Activated T-cell treated with anti-CD3 and anti-CD28 coated beads, Interleukin-2, amount 50 U/mL, for 1 hour (primary cell): ENCODE measurements at regions not wholly inside any gene's neighbourhood (a gene's known extent, or its start where the extent isn't known, plus 50 kb on each side); places are given as distances from the start of the nearest gene placed in this dataset.

ENCODE experiments used
- DNase-seq: peaks from one replicate; pipeline ENCODE4 v3.0.0-alpha.2; 2020

GRCh38 chr14:75372260-75372659 is 55.6 kb upstream of the JDP2 start:
- no peak for DNase-seq

DNA sequence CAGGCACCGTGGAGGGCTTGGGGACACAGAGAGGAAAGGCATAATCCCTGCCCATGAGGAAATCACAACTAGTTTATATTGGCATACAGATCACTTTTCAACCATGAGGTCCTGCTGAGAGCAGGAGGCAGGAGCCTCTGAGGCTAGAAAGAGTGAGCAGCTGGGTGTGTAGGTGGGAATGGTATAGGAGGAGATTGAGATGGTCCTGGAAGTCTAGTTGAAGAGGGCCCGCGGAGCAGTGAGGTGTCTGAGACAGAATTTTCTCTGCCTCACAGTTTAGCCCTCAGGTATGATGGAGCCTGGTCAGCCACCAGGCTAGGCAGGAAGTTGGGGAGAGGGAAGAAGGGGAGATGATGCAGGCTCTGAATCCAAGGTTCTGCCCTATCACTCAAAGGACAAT is 54.7 kb upstream of the JDP2 start:
- DNase-seq = no peak

DNA sequence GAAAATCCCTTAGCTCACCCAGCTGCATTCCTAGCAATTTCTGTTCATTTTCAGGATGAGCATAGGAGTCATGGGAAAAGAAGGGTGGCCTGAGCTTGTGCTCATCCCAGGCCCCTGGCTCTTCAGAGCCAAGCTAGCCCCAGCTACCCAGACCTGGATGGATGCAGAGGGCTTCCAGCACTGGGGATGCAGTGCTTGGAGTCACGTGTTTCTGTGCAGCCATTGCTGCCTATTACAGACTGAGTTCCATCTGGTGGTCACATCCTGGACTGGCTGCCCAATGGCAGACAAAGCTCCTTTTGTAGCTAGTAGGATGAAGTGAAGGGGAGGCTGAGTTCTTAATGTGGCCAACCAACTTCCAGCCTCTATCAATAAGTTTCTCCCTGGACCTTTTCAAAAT is 54.2 kb upstream of the JDP2 start:
- no peak for DNase-seq

- DNase-seq = no peak
Observed at GRCh38 chr14:75374911-75375310, 52.9 kb upstream of the JDP2 start.

DNA sequence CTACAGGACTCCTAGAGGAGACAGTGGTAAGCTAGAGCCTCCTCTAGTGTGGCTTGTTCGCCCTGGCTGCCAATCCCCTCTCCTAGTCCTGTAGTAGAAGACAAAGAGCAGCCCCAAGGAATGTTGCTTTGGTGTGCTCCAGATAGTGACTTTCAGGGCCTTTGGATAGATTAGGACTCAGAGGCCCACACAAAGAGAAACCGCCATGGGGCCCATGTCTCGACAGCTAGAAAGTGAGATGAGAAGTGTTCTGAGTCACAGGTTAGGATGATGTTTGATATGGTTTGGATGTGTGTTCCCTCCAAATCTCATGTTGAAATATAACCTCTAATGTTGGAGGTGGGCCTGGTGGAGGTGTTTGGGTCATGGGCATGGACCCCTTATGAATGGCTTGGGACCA is 51.8 kb upstream of the JDP2 start:
- no peak for DNase-seq
